SK-MEL-5 (cell line): ENCODE measurements at regions not wholly inside any gene's neighbourhood (a gene's known extent, or its start where the extent isn't known, plus 50 kb on each side); places are given as distances from the start of the nearest gene placed in this dataset.

Experiments
- DNase-seq: peaks from one replicate; pipeline ENCODE4 v3.0.0-alpha.2; 2016; ENCODE audit warnings: low read depth, low spot score
- in situ Hi-C: cut with HindIII; loops from 2 replicates; pipeline ENCODE4 v1.10.0; 2016; ENCODE audit warnings: low sequenced_read_pairs, high pct_unique_total_duplicates, low pct_unique_long_range_greater_than_20kb
- small RNA-seq, 2 experiments: library from RNA; depleted of rRNA; stranded (forward); fragments of <200 nt; gene quantifications; one replicate each; pipeline ENCODE3, GENCODE V24; 2014

DNA sequence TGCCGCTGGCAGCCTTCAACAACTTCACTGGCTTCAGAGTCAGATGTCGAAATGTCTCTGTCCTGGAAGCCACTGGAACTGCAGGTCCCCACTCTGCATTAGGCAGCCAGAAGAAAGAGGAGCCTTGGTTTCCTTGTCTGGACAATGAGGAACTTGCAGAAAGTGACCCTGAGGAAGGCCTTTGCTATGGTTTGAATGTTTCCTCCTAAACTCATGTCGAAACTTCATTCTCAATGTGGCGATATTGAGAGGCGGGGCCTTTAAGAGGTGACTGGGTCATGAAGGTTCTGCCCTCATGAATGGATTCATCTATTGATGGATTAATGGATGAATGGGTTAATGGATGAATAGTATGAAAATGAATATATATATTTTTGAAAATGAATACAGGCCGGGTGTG is 61.6 kb upstream of the GPR26 start:
- no peak for DNase-seq
- in situ Hi-C loops = no loop called here

DNA sequence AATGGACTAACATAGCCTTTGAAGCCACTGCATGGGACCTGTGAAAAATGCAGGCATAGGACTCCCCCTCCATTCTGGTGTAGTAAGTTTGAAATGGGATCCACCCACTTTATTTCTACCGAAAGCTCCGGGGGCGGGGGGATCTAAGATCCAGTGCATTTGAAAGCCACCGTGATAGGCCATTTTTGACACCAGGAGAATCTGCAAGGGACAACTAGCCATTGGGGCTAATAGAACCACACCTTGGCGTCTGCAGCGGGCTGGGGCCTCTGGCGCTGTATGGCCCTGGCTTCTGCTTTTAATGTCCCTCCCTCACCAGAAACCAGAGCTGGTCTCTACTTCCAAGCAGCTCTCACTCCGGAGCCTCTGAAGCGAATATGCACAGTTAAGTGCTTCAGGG is 60.1 kb upstream of the GPR26 start:
- no peak for DNase-seq
- in situ Hi-C loops = no loop called here

DNA sequence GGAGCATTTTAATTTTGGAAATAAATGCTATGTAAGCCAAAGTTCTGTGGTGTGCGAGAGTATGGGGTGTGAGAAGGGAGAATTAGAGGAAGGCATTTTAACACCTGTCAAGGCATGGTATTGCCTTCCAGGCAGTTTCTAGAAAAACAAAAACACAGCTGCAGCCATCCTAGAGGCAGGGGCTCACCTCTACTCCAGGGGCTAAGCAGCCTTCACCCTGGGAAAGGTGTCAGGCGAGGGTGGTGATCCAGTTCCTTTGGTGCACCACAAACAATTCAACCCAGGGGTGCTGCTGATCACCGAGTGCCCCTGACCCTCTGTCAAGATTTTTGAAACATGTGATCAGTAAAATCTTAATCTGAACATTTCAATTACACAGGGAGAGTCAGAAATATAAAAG is 59.2 kb upstream of the GPR26 start:
- no peak for DNase-seq
- in situ Hi-C loops = no loop called here

DNA sequence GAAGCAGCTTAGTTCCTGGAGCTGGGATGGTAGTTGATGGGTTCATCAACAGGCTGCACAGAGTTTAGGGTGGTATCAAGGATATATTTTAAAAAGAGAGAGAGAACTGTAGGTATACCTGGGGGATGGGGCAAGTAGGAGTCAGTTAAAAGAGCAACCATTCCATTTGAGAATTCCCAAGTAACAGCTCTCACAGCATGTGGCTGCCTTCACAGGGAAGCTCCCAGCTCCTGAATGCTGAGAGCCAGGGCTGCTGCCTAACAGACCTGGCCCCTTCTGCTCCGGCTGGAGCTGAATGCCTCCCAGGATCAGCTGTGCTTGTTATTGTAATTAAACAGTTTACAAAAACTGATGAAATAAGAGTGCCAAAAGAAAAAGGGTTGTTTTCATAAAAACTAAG is 58.8 kb upstream of the GPR26 start:
- in situ Hi-C loops = no loop called here

DNA sequence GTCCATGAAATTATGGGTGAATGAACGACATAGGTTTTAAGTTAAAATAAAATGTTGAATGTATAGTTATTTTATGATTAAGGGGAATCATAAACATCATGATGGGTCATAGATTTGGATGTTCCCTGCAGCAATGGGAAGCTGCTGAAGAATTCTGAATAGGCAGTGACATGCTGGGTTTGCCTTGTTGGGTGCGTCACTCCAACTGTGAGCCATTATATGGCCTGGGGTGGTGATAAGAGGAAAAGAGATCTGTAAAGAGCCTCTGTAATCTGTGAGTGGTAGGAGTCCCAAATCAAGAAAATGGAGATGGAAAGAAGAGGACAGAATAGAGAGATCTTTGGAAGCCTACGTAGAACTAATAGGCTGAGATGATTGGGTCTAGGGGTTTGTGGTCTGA is 58.1 kb upstream of the GPR26 start:
- in situ Hi-C loops = no loop called here
- DNase-seq = peak; percentile 25

More for the DNA sequence above, 58.8 kb upstream of the GPR26 start:
- DNase-seq = no peak

DNA sequence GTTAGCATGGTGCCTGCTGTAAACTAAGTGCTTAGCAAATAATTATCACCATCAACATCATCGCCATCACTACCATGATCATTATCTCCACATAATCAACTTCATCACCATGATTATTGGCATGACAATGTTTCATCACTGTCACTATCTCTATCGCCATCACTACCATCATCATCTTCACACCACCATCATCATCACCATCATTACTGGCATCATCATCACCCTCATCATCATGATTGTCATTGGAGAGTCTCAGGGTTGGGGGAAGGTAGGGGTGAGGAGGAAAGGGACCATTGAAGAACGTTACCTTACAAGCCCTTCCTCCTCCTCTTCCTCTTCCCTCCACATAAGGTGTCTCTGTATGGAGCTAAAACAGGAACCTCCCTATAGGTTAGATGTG is 54.9 kb upstream of the GPR26 start:
- in situ Hi-C loops = no loop called here
- DNase-seq = no peak

DNA sequence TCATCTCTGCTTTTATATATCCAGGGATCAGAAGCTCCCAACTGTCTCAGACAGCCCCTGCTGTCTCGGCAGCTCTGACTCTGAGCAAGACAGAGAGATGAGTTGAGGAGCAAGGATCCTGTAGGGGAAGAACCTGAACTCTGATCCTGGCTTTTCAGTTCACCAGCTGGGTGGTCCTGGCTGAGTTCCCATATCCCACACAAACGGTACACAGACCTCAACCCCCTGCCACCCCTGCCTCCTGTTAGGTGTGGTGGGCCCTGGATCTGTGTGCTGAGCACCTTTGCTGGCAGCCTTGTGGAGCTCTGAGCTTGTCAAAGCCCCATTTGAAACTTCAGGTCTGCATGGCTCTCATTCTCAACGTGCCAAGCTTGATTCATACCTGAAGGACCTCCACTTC is 54.3 kb upstream of the GPR26 start:
- in situ Hi-C loops = no loop called here
- no peak for DNase-seq

DNA sequence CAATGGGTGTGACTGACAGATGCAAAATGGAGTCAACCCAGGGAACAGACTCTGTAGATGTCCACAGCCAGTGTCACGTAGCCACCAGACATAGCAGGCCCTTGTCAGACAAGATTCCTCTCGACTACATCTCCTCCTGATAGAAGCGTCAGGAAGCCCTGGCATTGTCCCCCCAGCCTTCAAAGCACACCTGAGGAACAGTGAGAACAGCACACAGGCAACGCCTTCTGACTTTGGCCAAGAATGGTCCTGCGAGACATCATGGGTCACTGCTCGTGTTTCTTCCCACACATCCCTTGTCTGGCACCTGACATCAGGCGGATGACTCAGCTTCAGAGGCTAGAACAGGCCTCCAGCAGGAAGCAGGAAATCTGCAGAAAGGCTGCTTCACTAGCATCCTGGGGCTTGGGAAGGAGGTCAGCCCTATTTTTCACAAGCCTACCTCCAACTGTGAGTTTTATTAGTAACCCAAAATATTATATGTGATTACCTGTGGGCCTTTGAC is 52.8 kb upstream of the GPR26 start:
- in situ Hi-C loops = no loop called here
- no peak for DNase-seq

DNA sequence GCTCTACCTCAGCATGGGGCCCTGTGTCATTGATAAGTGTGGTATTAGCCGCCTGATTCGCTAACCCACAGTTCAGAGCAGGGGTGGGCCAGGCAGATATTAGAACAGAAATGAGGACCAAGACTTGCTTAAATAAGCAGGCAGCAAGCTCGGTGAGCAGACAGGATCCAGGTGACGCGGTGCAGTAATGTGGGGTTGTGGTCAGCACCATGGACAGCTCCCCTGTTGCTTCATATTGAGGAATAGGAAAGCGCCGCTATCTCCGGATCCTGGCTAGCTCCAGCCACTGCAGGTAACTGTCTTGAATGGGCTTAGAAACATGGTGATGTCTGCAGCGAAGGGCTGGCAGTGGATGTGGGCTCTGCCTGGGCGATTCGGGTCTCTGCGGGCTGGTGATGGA is 51.3 kb upstream of the GPR26 start:
- in situ Hi-C loops = no loop called here

More for the DNA sequence above, 51.3 kb upstream of the GPR26 start:
- peak; percentile 35 for DNase-seq

Small RNAs in the stretch of these regions (small RNA-seq; reads per million reads assigned to genes)
- gene AL160290.3 = 0 reads per million in 2 experiments
